ENCODE measurements at regions not wholly inside any gene's neighbourhood (a gene's known extent, or its start where the extent isn't known, plus 50 kb on each side); places are given as distances from the start of the nearest gene placed in this dataset.

GRCh38 chr1:60757485-60757884, 324.9 kb upstream of the NFIA start:
- no peak overlapping the region for H3K9ac ChIP-seq (ENCODE audit: extremely low read depth, low read length, poor library complexity, severe bottlenecking)
- Mint-ChIP-seq H3K4me1 (no peaks in the 10 kb centered on the region), H3K36me3 (ENCODE audit: low read depth) (no peaks in the 10 kb centered on the region), H3K27ac (no peak overlapping the region), H3K27me3 (ENCODE audit: insufficient read depth) (no peaks in the 10 kb centered on the region), H3K4me3 (no peak overlapping the region), H3K9me3 (no peaks in the 10 kb centered on the region)
- H3K27ac ChIP-seq (ENCODE audit: low read depth, low read length): no peak overlapping the region
- no peaks in the 10 kb centered on the region for H3K9me3 ChIP-seq (ENCODE audit: control insufficient read depth, low read length)
- H3K4me1 ChIP-seq (ENCODE audit: control insufficient read depth, insufficient read depth, low read length): no peaks in the 10 kb centered on the region
- WGBS, 2 experiments (ENCODE audit: insufficient coverage in 1 of 2, insufficient read length in 1 of 2): 97% methylated on average over 2 of the region's 3 CpGs; no CpG with 5 or more reads in 1 of the 2 experiments
- H3K4me3 ChIP-seq (ENCODE audit: low read length): no peak overlapping the region
- DNase-seq: no peak
- TF ChIP-seq CTCF (conservative IDR thresholded peaks at IDR 0.05): no peak
- H3K27me3 ChIP-seq (ENCODE audit: control insufficient read depth, insufficient read depth, low read length, poor library complexity, severe bottlenecking): no peaks in the 10 kb centered on the region
- H3K36me3 ChIP-seq (ENCODE audit: control insufficient read depth, insufficient read depth, low read length): no peaks in the 10 kb centered on the region

DNA sequence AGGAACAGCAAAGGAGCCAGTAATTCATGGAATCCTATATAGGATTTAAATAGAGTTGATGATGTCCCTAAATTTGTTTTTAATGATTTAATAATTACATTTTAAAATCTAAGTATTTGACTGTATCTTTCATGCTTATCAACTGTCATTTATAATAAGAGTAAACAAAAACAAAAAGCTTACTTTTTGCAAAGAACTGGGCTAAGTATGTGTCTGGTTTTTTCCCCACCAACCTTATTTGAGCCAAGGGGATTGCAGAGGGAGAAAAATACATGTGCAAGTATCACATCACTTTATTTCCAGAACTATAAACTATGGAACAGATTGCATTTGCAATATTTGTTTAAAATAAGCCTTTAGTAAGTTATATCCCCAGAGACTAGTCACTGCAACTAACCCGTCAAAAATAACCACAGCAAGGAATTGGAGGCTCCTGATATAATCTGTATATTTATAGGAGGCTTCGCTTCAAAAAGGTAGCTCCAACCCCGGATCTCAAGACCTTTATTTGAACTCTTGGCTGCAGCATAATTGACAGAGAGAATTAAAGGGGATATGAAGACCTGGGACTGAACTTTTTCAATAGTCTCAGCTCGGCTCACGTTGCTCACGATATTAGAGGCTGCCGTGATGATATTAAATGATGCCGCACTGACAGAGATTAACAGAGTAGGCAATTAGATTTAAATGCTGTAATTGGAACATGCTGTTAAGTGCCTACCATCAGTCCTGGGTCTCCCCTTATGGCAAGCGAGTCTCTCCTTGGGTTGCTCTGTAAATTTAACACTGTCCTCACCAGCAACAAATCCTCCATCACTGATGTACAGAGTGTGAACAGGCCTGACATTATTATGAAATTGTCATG, 329.1 kb upstream of the NFIA start:
- TF ChIP-seq CTCF (conservative IDR thresholded peaks at IDR 0.05): no peak
- Histone ChIP-seq H3K9me3 (ENCODE audit: control insufficient read depth, low read length) (no peaks in the 10 kb centered on the region), H3K27ac (ENCODE audit: low read depth, low read length) (no peak overlapping the region), H3K4me3 (ENCODE audit: low read length) (no peak overlapping the region), H3K27me3 (ENCODE audit: control insufficient read depth, insufficient read depth, low read length, poor library complexity, severe bottlenecking) (no peaks in the 10 kb centered on the region), H3K36me3 (ENCODE audit: control insufficient read depth, insufficient read depth, low read length) (no peaks in the 10 kb centered on the region), H3K4me1 (ENCODE audit: control insufficient read depth, insufficient read depth, low read length) (no peaks in the 10 kb centered on the region), H3K9ac (ENCODE audit: extremely low read depth, low read length, poor library complexity, severe bottlenecking) (no peak overlapping the region)
- 96 to 97% methylated on average over 8 to 9 of the region's 9 CpGs for WGBS, 2 experiments (ENCODE audit: insufficient coverage in 1 of 2, insufficient read length in 1 of 2)
- DNase-seq: no peak
- H3K4me1 Mint-ChIP-seq: no peaks in the 10 kb centered on the region
- no peak overlapping the region for H3K4me3 Mint-ChIP-seq
- H3K9me3 Mint-ChIP-seq: no peaks in the 10 kb centered on the region
- no peak overlapping the region for H3K27ac Mint-ChIP-seq
- no peaks in the 10 kb centered on the region for H3K27me3 Mint-ChIP-seq (ENCODE audit: insufficient read depth)
- H3K36me3 Mint-ChIP-seq (ENCODE audit: low read depth): no peaks in the 10 kb centered on the region

DNA sequence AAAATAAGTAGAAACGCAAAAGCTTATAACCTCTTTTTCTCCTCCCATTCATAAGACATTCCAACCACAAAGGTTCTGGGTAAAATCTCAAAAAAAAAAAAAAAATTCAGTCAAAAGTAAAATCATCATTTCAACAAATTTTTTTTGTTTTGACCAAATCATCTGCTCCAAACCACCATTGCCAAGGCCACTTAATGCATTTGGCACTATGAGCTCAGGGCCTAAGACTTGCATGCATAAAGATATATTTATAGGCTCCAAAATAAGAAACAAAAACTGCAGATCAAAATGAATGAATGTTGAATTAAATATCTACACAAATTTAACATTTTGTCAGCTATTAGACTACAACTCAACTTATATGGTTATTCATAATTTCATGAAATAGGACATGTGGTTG, 331.1 kb upstream of the NFIA start:
- Histone ChIP-seq H3K9me3 (ENCODE audit: control insufficient read depth, low read length) (no peaks in the 10 kb centered on the region), H3K27ac (ENCODE audit: low read depth, low read length) (no peak overlapping the region), H3K4me1 (ENCODE audit: control insufficient read depth, insufficient read depth, low read length) (no peaks in the 10 kb centered on the region), H3K4me3 (ENCODE audit: low read length) (no peak overlapping the region), H3K27me3 (ENCODE audit: control insufficient read depth, insufficient read depth, low read length, poor library complexity, severe bottlenecking) (no peaks in the 10 kb centered on the region), H3K36me3 (ENCODE audit: control insufficient read depth, insufficient read depth, low read length) (no peaks in the 10 kb centered on the region), H3K9ac (ENCODE audit: extremely low read depth, low read length, poor library complexity, severe bottlenecking) (no peak overlapping the region)
- WGBS, 2 experiments (ENCODE audit: insufficient coverage in 1 of 2, insufficient read length in 1 of 2): 84% methylated on average over 1 of the region's 1 CpG; no CpG with 5 or more reads in 1 of the 2 experiments
- no peak overlapping the region for H3K4me3 Mint-ChIP-seq
- TF ChIP-seq CTCF (conservative IDR thresholded peaks at IDR 0.05): no peak
- DNase-seq: no peak
- no peaks in the 10 kb centered on the region for H3K9me3 Mint-ChIP-seq
- H3K27ac Mint-ChIP-seq: no peak overlapping the region
- H3K27me3 Mint-ChIP-seq (ENCODE audit: insufficient read depth): no peaks in the 10 kb centered on the region
- no peaks in the 10 kb centered on the region for H3K36me3 Mint-ChIP-seq (ENCODE audit: low read depth)
- H3K4me1 Mint-ChIP-seq: no peaks in the 10 kb centered on the region
